Left cardiac atrium (tissue), 4 donors: ENCODE measurements at regions not wholly inside any gene's neighbourhood (a gene's known extent, or its start where the extent isn't known, plus 50 kb on each side); places are given as distances from the start of the nearest gene placed in this dataset.
A peak's percentile ranks its signal among the peaks of the same experiment; 100 is the strongest.

ENCODE experiments used
- ATAC-seq, 2 donors: fragments of 200-7000 bp; cut with Tn5 transposase; one replicate each; pipeline ENCODE4 v1.9.1; 2020; ENCODE audit warnings: mild to moderate bottlenecking in 2 of 2, moderate library complexity in 2 of 2
- DNase-seq: peaks from one replicate; pipeline ENCODE4 v3.0.0-alpha.2; 2020
- intact Hi-C, 2 donors: fragments of 100-400 bp; cut with DNase I; formaldehyde crosslinking; loops; one replicate each; pipeline versions ENCODE4 v1.14.1 to v1.15.1; 2022 to 2023
- donor health status: DM: no; HTN: yes; CAD: no.
- donor health status: DM: no; HTN: yes; CAD: no; lungs with severe emphysema.
- donor health status: DM: yes; HTN: yes; CAD: no.
- donor health status: Dilated cardiomyopathy.

- intact Hi-C loops, result no loop called here
- peak; percentile 44 to 84 for ATAC-seq
- DNase-seq, result no peak
Observed at GRCh38 chr4:20432088-20432487, 180.4 kb downstream of the SLIT2 start.

GRCh38 chr4:20433097-20433705 lies 181.5 kb downstream of the SLIT2 start:
- intact Hi-C loops, result no loop called here
- DNase-seq (no peak), ATAC-seq (no peak)

GRCh38 chr4:20440170-20440569 lies 188.5 kb downstream of the SLIT2 start:
- intact Hi-C loops, result no loop called here
- no peak for DNase-seq
- no peak for ATAC-seq

GRCh38 chr4:20443015-20443805 lies 191.5 kb downstream of the SLIT2 start:
- intact Hi-C loops, result no loop called here
- ATAC-seq (no peak), DNase-seq (no peak)

GRCh38 chr4:20444599-20445337 lies 193.1 kb downstream of the SLIT2 start:
- intact Hi-C loops, result no loop called here
- peak in 1 of 2 donors; percentile 58 for ATAC-seq
- no peak for DNase-seq

GRCh38 chr4:20445933-20446723 lies 194.4 kb downstream of the SLIT2 start:
- DNase-seq (no peak), ATAC-seq (peak; percentile 55 to 70)
- intact Hi-C loops, result no loop called here

- ATAC-seq (no peak), DNase-seq (no peak)
- intact Hi-C loops, result no loop called here
Observed at GRCh38 chr4:20447103-20447502, 195.4 kb downstream of the SLIT2 start.

GRCh38 chr4:20451986-20452385 lies 200.3 kb downstream of the SLIT2 start:
- DNase-seq (no peak), ATAC-seq (no peak)
- intact Hi-C loops, result loop anchor here in 1 of 2 donors (10.0 kb wide), 1 partner anchor 1237 kb away; no protein-coding TSS in a partner anchor

GRCh38 chr4:20454515-20454914 lies 202.8 kb downstream of the SLIT2 start:
- ATAC-seq (no peak), DNase-seq (no peak)
- intact Hi-C loops, result loop anchor here in 1 of 2 donors (10.0 kb wide), 1 partner anchor 1240 kb away; no protein-coding TSS in a partner anchor

- DNase-seq (no peak), ATAC-seq (no peak)
- intact Hi-C loops, result loop anchor here in 1 of 2 donors (10.0 kb wide), 1 partner anchor 1242 kb away; no protein-coding TSS in a partner anchor
Observed at GRCh38 chr4:20456407-20456806, 204.7 kb downstream of the SLIT2 start.

- intact Hi-C loops, result no loop called here
- DNase-seq, result no peak
- peak in 1 of 2 donors; percentile 72 for ATAC-seq
Observed at GRCh38 chr4:20462426-20463175, 210.9 kb downstream of the SLIT2 start.

GRCh38 chr4:20463176-20463430 lies 211.4 kb downstream of the SLIT2 start:
- no peak for DNase-seq
- ATAC-seq, result no peak
- intact Hi-C loops, result no loop called here

GRCh38 chr4:20464381-20464780 lies 212.7 kb downstream of the SLIT2 start:
- ATAC-seq, result peak in 1 of 2 donors; percentile 94

GRCh38 chr4:20474119-20474518 lies 222.4 kb downstream of the SLIT2 start:
- no peak for ATAC-seq
- intact Hi-C loops, result no loop called here
- no peak for DNase-seq

More at GRCh38 chr4:20464381-20464780, 212.7 kb downstream of the SLIT2 start:
- no peak for DNase-seq
- intact Hi-C loops, result no loop called here

- intact Hi-C loops, result no loop called here
- DNase-seq, result no peak
- no peak for ATAC-seq
Observed at GRCh38 chr4:20478412-20478811, 221.8 kb upstream of the PACRGL start.

GRCh38 chr4:20480165-20480947 lies 219.9 kb upstream of the PACRGL start:
- no peak for ATAC-seq
- intact Hi-C loops, result no loop called here

GRCh38 chr4:20483416-20483815 lies 216.8 kb upstream of the PACRGL start:
- intact Hi-C loops, result no loop called here
- ATAC-seq (no peak), DNase-seq (no peak)

More at GRCh38 chr4:20480165-20480947, 219.9 kb upstream of the PACRGL start:
- DNase-seq, result no peak

GRCh38 chr4:20486433-20486832 lies 213.8 kb upstream of the PACRGL start:
- no peak for ATAC-seq
- intact Hi-C loops, result no loop called here
- no peak for DNase-seq
